GM12878 (cell line): ENCODE measurements at regions not wholly inside any gene's neighbourhood (a gene's known extent, or its start where the extent isn't known, plus 50 kb on each side); places are given as distances from the start of the nearest gene placed in this dataset.

Experiments used
- ASH2L ChIP-seq: fragments of 300-600, 200-600 bp; sonication (generic); IDR thresholded peaks from 2 replicates; pipeline ENCODE4 v1.6.1; 2017; ENCODE audit warnings: low read depth, mild to moderate bottlenecking, borderline replicate concordance
- CREM ChIP-seq: IDR thresholded peaks from 2 replicates; pipeline ENCODE4 v1.6.1; 2014; ENCODE audit warnings: antibody characterized with exemption, low read depth
- E4F1 ChIP-seq: fragments of 450-650 bp; IDR thresholded peaks from 2 replicates; pipeline ENCODE4 v1.6.1; 2018; ENCODE audit warnings: borderline replicate concordance, mild to moderate bottlenecking; ENCODE audit not compliant: partially characterized antibody
- EGR1 ChIP-seq, 2 experiments: IDR thresholded peaks; 1 replicate in 1 of 2; 2 replicates in 1 of 2; pipeline ENCODE4 v1.6.1; 2011 to 2012; ENCODE audit warnings: low read depth in 2 of 2, low read length in 2 of 2, borderline replicate concordance in 1 of 2, mild to moderate bottlenecking in 1 of 2, moderate library complexity in 1 of 2
- ESRRA ChIP-seq: IDR thresholded peaks from 2 replicates; pipeline ENCODE4 v1.6.1; 2012; ENCODE audit warnings: mild to moderate bottlenecking, low read length, improper control_type of control experiment
- NBN ChIP-seq: fragments of 450-650 bp; IDR thresholded peaks from 2 replicates; pipeline ENCODE4 v1.6.1; 2016
- POU2F2 ChIP-seq: IDR thresholded peaks from 3 replicates; pipeline ENCODE4 v1.6.1; 2011; ENCODE audit warnings: low read depth, mild to moderate bottlenecking, low read length, borderline replicate concordance
- PRDM15 ChIP-seq: fragments of 450-650 bp; formaldehyde crosslinking; IDR thresholded peaks from 2 replicates; pipeline ENCODE4 v1.4.0; 2020; ENCODE audit warnings: mild to moderate bottlenecking, moderate library complexity
- TCF12 ChIP-seq: IDR thresholded peaks from 2 replicates; pipeline ENCODE4 v1.6.1; 2011; ENCODE audit warnings: low read depth, mild to moderate bottlenecking, low read length

- TF ChIP-seq PRDM15 (CRISPR knock-in tag), result no peak
- TF ChIP-seq POU2F2, result no peak
- TF ChIP-seq TCF12, result no peak
- no peak for TF ChIP-seq ASH2L
- TF ChIP-seq E4F1, result no peak
- TF ChIP-seq CREM, result no peak
- TF ChIP-seq EGR1 (IDR thresholded peaks at IDR 0.05; ENCODE audit: borderline replicate concordance in 1 of 2, low read depth in 2 of 2, low read length in 2 of 2), result no peak
- TF ChIP-seq NBN, result no peak
- TF ChIP-seq ESRRA, result no peak
Measured at GRCh38 chr3:106263546-106263945, 394.7 kb upstream of the CBLB start (continued).
